Anterior cingulate cortex (tissue), 58 donors: ENCODE measurements at regions not wholly inside any gene's neighbourhood (a gene's known extent, or its start where the extent isn't known, plus 50 kb on each side); places are given as distances from the start of the nearest gene placed in this dataset.

Experiments used
- DNase-seq, 58 donors: peaks; one replicate each; lab custom pipeline; 2025; lab: John Stamatoyannopoulos, UW

DNA sequence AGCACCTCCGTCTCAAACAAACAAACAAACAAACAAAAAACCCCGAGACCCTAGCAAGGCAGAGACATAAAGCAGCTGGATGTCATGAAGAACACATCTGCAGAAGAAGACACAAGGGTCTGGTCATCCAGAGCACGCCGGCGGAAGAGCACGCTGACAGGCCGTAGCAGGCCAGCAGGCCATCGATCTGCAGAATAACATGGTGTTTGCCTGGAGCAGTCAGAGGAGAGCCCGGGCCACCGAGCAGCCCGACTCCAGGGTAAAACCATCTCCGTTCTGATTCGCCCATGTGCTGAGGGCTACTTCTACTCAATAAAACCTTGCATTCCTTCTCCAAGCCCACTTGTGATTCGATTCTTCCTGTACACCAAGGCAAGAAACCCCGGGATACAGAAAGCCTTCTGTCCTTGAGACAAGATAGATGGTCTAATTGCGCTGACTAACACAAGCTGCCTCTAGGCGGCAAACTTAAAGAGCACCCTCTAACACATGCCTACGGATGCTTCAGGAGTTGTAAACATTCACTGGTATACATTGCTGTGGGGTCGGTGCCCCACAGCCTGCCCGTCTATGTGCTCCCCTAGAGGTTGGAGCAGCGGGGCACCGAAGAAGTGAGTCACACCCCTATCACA, 549.8 kb upstream of the NRXN1 start:
- no peak for DNase-seq

DNA sequence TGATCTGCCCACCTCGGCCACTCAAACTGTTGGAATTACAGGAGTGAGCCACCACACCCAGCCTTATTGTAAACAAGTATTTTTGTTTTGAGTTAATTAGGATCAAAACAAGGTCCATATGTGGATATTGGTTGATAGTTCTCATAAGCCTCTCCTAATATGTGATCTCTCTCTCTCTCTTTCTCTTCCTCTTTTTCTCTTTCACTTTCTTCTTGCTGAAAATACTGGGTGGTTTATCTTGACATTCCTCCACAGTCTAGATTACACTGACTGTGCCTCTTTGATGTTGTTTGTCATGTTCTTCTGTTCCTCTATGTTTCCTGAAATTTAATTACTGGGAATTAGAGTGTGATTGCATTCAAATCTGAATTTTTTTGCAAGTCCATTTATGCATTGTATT, 547.5 kb upstream of the NRXN1 start:
- DNase-seq: no peak

DNA sequence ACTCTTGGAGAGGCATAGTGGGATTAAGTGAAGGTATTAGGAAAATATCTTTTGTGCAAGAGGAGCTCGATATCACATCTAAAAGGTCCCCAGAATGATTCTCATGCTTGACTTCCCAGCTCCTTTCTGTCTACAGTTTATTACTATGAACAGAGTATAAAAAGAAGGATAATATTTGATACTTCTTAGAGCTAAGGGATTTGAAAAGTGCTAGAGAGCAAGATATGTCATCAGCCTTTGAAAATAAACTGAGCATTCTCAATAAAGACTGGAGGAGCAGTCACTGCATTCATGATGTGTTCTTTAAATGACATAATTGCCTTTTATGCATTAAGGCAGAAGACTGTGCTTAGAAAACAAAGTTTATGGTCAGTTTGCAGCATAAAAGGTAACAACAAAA, 543.2 kb upstream of the NRXN1 start:
- no peak for DNase-seq

DNA sequence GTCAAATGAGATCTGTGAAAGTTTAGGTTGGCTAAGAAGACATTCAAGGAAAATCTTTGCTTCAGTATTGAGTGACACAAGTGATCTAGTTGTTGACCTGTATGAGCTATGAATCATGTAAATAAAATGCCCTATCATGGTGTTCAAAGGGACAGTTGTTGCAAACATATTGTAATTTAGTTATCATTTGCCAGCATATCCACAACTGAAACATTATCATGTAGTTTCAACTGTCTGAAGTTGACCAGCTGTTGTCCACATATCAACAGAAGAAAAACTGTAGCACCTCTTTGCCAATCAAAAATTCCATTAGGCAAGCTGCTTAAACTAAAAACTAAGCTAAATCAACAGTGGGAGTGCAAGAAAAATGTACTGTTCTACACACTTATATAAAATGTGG, 527.1 kb upstream of the NRXN1 start:
- no peak for DNase-seq

DNA sequence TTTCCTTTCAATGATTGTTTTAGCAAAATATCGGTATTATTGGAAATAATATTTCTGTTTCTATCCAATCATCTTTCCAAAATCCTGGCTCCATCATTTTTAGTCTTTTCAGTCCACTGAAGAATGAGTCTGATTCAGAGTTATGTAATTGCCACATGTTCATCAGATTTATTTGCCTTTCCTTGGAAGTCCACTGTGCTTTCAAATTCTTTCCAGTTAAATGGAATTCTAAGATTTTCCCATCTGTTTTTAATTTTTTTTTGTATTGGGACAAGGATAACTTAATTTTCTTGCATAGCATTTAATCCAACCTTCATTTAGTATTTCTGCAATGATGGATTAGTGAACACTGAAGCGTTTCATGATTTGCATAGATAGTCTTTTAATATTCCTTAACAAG, 521.5 kb upstream of the NRXN1 start:
- DNase-seq: no peak

DNA sequence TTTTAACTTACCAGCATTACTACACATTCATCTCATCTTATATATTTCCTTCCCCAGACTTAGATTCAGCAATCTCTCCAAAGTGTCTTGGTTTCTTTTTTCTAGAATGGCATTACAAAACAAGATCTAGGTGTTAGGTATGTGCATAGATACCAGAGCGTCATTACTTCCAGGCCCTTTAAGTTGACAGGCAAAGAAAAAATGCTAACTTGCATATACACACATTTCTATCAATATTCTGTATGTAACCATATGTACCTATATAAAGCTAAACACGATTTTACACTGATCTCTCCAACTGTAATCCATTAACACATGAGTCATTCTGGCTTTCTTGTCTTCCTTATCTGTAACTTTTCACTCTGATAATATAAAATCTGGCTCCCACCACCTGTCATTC, 503.8 kb upstream of the NRXN1 start:
- no peak for DNase-seq

DNA sequence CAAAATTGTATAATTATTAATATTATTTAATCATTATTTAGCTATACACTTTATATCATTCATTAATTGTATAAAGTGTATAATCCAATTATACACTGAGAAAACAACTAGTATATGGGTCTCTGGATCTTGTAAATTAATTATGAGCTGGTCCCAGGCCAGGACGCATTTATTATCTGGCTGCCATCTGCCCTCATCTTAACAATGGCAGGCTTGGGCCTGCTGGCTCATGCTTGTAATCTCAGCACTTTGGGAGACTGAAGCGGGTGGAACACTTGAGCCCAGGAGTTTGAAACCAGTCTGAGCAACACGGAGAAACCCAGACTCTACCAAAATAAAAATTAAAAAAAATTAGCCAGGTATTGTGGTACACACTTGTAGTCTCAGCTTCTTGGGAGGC, 502.2 kb upstream of the NRXN1 start:
- DNase-seq: no peak

DNA sequence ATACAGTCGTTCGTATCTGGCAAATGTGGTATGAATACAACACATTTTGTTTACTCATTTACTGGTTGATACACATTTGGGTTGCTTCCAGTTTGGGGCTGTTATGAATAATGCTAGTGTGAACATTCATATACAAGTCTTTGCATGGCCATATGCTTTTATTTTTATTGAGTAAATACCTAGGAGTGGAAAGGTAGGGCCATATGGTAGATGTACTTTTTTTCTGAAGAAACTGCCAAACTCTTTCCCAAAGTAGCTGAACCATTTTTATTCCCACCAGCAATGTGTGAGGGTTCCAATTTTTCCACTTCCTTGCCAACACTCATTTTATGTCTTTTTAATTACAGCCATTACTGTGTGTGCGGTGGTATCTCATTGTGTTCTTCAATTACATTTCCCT, 496.2 kb upstream of the NRXN1 start:
- DNase-seq: no peak

DNA sequence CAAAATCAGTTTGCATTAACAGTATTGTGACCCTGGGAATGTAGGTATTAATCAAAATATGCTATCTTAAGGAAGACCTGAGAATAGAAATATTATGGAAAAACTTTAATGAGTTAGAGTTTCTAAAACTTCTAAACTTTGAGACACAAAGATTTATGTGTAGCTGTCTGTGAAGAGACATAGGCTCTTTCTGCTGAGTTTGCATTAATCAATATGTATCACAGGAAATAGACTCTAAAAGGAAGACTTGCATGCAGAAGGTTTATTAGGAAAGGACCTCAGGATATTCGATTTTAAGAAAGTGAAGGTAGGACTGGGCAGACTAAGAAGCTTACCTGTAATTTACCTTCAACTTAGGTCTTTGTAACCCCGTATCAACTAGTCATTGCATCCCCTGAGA, 494.8 kb upstream of the NRXN1 start:
- no peak for DNase-seq

DNA sequence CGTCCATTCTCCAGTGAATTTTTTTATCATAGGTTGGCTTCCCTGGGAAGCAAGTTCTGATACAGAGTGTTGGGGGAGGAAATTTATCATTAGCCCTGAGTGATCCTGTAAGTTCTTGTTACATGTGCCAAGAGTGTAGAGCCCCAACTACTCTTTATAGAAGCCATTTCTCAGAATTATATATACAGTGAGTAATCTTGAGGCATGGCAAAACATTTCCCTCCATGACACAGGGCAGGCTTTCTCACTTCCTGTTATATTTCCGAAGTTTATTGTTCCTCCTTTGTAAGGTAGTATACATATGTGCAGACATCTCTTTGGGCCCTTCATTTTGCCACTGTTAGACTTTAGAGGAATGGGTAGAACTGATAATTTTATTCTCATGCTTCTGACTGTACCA, 484.7 kb upstream of the NRXN1 start:
- DNase-seq: no peak

DNA sequence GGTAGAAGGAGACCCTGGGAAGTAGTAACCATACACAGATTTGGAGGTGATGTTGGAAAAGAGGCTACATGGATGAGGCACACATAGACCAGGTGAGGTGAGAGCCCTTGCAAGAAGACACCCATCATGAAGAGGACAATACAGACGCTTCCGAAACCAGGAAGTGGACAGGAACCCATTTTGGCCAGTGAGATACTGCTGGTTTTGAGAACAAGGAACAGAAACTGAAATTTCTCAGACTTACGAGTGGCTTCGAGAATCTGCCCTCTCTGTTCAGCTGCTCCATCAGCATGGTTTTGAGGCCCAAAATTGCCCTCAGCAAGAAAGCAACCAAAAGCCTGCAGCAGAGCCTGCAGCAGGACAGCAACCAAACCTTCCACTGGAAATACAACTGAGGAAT, 479.1 kb upstream of the NRXN1 start:
- peak in 5 of 58 donors; percentile 0 to 14 (median 10) for DNase-seq

DNA sequence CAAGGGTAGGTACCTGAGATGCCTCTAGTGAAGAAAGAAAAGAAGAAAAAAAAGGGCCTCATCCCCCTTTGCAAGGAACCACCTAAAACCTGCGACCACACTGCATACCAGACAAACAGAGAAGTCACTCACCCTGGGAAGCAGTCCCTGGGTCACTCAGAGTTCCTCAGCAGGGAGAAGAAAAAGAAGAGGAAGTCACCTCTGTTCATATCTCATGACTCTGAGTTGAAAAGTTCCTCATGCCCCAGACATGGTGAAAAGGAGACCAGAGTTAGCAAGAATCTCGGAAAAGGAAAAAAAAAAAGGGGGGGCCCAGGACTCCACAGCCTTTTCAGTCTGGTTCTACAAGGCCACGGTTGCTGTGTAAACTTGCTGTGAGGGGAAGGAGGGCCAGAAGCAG, 478.4 kb upstream of the NRXN1 start:
- DNase-seq: peak in 2 of 58 donors; percentile 1 to 32

DNA sequence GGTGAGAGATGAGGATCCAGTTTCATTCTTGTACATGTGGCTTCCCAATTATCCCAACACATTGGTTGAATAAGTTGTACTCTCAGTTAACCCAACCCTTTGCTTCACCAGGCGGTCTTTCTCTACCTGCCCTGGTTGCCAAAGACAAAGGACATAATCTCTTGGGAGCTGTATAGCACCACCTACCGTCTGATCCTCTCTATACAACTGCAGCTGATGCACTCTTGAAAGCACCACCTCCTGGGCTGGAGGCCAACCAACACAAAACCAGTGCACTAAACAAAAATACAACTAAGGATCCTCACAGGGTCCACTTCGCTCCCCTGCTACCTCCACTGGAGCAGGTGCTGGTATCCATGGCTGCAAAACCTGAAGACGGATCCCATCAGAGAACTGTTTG, 473.6 kb upstream of the NRXN1 start:
- DNase-seq: no peak

DNA sequence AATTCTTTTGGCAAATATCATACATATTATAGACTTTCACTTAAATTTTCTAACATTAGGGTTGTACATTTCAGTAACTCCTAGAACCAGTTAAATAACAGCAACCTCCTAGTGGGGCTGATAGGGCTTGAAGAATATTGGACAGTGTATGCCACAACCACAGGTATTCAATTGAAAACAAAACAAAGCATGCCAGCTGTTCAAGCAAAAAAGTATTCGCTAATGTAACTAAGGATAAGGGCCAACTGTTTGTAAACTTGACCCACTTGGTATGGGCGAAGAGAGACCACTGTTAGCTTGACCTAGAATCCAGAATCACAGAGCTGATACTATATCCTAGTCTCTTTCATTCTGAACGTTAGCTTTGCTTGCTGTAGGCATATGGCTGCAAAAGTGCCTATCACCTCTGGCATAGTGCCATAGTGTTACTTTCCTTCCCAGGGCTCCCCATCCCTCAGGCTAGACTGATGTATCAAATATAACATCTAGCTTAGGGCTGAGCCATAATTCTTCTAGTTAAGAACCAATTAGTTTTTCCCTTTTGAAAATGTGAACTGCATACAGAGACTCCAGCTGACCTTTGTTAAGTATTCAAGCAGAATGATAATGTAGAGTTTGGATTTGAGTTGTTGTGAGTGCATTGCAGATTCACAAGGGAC, 458.8 kb upstream of the NRXN1 start:
- no peak for DNase-seq

DNA sequence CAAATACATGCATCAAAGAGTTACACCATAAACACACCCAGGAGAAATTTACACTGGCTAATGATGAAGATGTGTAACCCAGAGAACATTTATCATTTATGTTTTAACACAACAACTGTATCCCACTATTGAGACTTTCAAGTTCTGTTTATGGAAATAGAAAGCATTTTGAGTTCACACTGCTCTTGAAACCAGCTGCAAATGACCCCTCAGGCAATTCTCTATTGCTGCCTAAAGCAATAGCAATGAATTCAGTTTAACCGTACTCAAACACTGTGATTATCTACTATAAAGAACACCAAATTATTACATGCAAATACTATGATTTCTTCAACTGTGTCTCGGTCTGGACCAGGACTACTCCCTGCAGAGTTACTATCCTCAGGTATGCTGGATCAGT, 452.7 kb upstream of the NRXN1 start:
- no peak for DNase-seq

DNA sequence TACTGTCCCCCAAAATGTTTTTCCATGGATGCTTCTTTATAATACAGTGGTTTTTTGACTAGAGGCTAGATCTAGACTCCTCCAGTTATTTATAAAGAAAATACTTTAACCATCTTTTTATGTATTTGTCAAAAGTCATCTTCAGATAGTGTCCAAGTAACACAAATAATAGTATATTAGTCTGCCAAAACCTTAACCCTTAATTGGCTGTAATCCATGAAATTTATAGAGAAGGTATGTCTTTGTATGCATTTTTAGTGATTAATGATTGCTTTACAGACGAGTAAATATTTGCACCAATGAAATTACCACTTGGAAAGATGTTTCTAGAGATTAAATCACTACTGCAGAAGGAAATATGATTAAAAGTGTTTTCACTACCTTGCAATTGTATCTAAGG, 451.8 kb upstream of the NRXN1 start:
- DNase-seq: no peak

DNA sequence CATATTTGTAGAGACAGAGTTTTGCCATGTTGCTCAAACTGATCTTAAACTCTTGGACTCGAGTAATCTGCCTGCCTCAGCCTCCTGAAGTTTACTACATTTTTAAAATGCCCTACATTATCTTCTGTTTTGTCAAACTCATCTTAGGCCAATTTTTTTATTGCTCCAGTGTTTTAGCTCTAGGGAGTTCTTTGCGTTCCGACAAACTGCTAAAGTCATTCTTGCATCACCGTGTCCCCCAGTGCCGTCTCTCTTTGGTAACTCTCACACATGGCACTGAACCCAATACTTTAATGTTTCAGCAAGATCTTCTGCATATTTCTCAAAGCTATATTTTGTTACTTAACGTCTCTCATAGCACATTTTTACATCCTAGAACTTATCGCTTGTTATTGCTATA, 440.9 kb upstream of the NRXN1 start:
- no peak for DNase-seq

DNA sequence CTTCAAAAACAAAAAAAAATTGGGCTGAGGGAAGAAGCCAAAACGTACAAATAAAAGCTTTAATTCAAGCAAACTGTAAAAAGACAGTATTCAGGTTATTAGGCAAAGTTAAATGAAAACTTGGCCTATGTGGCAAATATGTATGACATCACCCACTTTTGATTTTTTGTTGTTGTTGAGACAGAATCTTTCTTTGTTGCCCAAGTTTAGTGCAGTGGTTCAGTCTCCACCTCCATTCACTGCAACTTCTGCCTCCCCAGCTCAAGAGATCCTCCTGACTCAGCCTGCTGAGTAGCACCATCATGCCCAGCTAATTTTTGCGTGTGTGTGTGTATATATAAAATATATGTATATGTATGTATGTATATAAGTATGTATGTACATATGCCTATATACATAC, 440.4 kb upstream of the NRXN1 start:
- DNase-seq: no peak

DNA sequence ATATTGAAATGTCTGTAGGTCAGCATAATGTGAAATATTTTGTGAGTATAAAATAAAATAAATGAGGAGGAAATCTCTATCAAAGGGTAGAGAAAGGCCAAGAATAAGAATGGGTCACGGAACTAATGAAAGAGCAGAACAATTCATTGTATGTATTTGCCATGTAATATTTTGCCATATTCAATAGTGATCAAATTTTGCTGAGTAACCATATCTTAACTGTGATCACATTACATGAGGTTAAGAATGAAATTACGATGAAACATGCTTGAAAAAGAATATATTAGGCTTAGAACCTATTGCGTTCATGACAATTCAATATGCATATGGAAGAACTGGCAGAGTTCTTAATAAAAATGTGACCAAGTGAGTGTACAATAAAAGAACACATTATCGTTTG, 437.2 kb upstream of the NRXN1 start:
- no peak for DNase-seq

DNA sequence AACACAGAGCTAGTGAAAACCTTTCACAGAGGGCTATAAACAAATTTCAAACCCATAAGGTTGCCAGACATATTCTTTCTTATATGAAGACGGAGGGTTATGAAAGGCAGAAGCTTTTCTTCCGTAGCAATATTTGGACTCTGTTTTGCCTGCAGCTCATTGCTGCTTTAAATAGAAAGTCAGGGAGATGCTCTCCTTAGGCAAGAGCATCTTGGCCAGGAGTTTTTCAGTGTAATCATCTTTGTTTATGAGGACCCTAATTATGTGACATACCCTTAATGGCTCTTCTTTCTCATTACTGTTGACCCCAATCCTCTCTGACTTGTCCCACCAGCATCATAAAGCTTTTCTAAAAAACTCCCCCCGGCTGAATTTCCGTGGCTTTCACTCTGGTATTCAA, 433.4 kb upstream of the NRXN1 start:
- no peak for DNase-seq

DNA sequence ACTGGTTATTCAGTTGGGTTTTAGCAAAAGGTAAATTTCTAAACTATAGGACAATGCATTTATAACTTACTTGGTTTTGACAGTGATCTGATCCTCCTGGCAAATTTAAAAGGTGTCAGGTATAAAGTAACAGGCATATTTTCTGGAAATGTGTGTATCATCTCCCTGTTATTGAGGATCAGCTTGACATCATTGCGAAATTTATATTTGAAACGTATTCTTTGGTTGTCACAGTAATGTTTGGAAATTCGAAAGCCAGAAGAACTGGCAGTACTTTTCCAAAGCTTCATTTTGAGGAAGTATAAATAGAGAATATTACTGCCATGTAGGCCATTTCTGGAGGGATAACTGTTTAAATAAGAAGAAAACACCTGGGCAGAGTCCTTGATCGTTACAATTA, 422.2 kb upstream of the NRXN1 start:
- no peak for DNase-seq

DNA sequence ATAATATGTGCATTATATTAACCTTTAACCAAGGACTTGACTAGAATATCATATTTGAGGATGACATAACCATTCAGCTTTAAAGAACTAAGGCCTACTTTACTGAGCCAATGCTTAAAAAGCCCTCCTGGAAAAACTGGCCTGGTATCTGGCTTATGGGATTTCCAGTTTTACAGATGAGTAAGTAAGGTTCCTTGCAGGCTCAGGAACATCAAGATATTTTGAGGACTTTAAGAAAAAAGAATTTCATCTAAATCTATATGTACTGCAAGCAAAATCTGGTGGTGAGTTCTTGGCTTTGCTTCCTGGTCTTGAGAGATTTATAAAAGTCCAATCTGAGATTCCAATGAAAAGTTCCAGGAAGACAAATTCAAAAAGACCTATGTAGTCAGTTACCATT, 417.0 kb upstream of the NRXN1 start:
- DNase-seq: no peak

DNA sequence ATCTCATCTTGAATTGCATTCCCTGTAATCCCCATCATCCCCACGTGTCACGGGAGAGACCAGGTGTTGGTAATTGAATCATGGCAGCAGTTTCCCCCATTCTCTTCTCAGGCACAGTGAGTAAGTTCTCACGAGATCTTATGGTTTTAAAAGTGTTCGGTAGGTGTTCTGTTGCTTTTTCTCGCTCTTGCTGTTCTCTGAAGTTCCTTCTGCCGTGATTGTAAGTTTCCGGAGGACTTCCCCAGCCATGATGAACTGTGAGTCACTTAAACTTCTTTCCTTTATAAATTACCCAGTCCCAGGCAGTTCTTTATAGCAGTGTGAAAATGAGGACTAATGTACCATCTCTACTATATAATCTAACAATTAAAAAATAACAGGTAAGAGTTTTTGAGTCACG, 409.9 kb upstream of the NRXN1 start:
- DNase-seq: no peak
